Dermis blood vessel endothelial cell (primary cell): ENCODE measurements at regions not wholly inside any gene's neighbourhood (a gene's known extent, or its start where the extent isn't known, plus 50 kb on each side); places are given as distances from the start of the nearest gene placed in this dataset.
"Not testable (repeated sequence)": the region's sequence is repeated elsewhere in the genome, so short reads cannot be mapped to it uniquely, and the experiment has no call there.

Experiments used
- DNase-seq: peaks from one replicate; pipeline ENCODE4 v3.0.0; 2010

- DNase-seq = no peak
Measured at GRCh38 chr12:102297412-102297811, 99.8 kb upstream of the PMCH start.

- DNase-seq = no peak
Measured at GRCh38 chr12:102294568-102294967, 96.9 kb upstream of the PMCH start.

GRCh38 chr12:102291498-102292440, 94.1 kb upstream of the PMCH start:
- not testable (repeated sequence) for DNase-seq

- DNase-seq = not testable (repeated sequence)
Measured at GRCh38 chr12:102289702-102290101, 92.1 kb upstream of the PMCH start.

- no peak for DNase-seq
Measured at GRCh38 chr12:102281231-102281630, 83.6 kb upstream of the PMCH start.

- DNase-seq = not testable (repeated sequence)
Measured at GRCh38 chr12:102255687-102256086, 58.1 kb upstream of the PMCH start.

GRCh38 chr12:102251005-102251404, 53.4 kb upstream of the PMCH start:
- not testable (repeated sequence) for DNase-seq

- peak; percentile 28 for DNase-seq
Measured at GRCh38 chr12:102249079-102249841, 51.6 kb upstream of the PMCH start.
